GM21717 (cell line): ENCODE measurements at regions not wholly inside any gene's neighbourhood (a gene's known extent, or its start where the extent isn't known, plus 50 kb on each side); places are given as distances from the start of the nearest gene placed in this dataset.

Experiments used
- ATAC-seq: cut with Tn5 transposase; IDR thresholded peaks from one replicate; pipeline ENCODE4 v1.9.1; 2021; ENCODE audit warnings: mild to moderate bottlenecking, moderate library complexity; ENCODE audit not compliant: unreplicated experiment

- ATAC-seq, result no peak
Measured at GRCh38 chr5:106940301-106940846, 730.4 kb downstream of the EFNA5 start.

GRCh38 chr5:106923409-106923808 lies 747.3 kb downstream of the EFNA5 start:
- ATAC-seq, result no peak

- no peak for ATAC-seq
Measured at GRCh38 chr5:106921567-106921966, 749.2 kb downstream of the EFNA5 start.

- no peak for ATAC-seq
Measured at GRCh38 chr5:106910486-106910885, 760.3 kb downstream of the EFNA5 start.

GRCh38 chr5:106909716-106910115 lies 761.0 kb downstream of the EFNA5 start:
- no peak for ATAC-seq

GRCh38 chr5:106907979-106908378 lies 762.8 kb downstream of the EFNA5 start:
- no peak for ATAC-seq

GRCh38 chr5:106906199-106906598 lies 764.5 kb downstream of the EFNA5 start:
- ATAC-seq, result no peak

- no peak for ATAC-seq
Measured at GRCh38 chr5:106894964-106895363, 775.8 kb downstream of the EFNA5 start.

- no peak for ATAC-seq
Measured at GRCh38 chr5:106882035-106882434, 788.7 kb downstream of the EFNA5 start.

- no peak for ATAC-seq
Measured at GRCh38 chr5:106880656-106881055, 790.1 kb downstream of the EFNA5 start.

- ATAC-seq, result no peak
Measured at GRCh38 chr5:106877881-106878280, 792.9 kb downstream of the EFNA5 start.

GRCh38 chr5:106876665-106877194 lies 794.0 kb downstream of the EFNA5 start:
- no peak for ATAC-seq

- ATAC-seq, result no peak
Measured at GRCh38 chr5:106876298-106876622, 794.5 kb downstream of the EFNA5 start.

GRCh38 chr5:106875591-106876297 lies 795.0 kb downstream of the EFNA5 start:
- ATAC-seq, result peak; percentile 55

GRCh38 chr5:106874974-106875373 lies 795.8 kb downstream of the EFNA5 start:
- ATAC-seq, result no peak

- no peak for ATAC-seq
Measured at GRCh38 chr5:106874531-106874930, 796.2 kb downstream of the EFNA5 start.

- ATAC-seq, result no peak
Measured at GRCh38 chr5:106873568-106873967, 797.2 kb downstream of the EFNA5 start.

GRCh38 chr5:106865279-106865678 lies 805.5 kb downstream of the EFNA5 start:
- no peak for ATAC-seq

- no peak for ATAC-seq
Measured at GRCh38 chr5:106862450-106863193, 808.1 kb downstream of the EFNA5 start.

- ATAC-seq, result peak; percentile 85
Measured at GRCh38 chr5:106860398-106861044, 810.2 kb downstream of the EFNA5 start.

GRCh38 chr5:106858616-106859015 lies 812.1 kb downstream of the EFNA5 start:
- no peak for ATAC-seq
